Medulla oblongata (tissue), 1 donor: ENCODE measurements at regions not wholly inside any gene's neighbourhood (a gene's known extent, or its start where the extent isn't known, plus 50 kb on each side); places are given as distances from the start of the nearest gene placed in this dataset.
"Not testable (repeated sequence)": the region's sequence is repeated elsewhere in the genome, so short reads cannot be mapped to it uniquely, and the experiment has no call there.

Source experiments
- DNase-seq: peaks from one replicate; pipeline ENCODE4 v3.0.0-alpha.2; 2015; ENCODE audit errors: extremely low spot score

GRCh38 chr22:27311698-27312550 is 489.6 kb downstream of the MN1 start:
- no peak for DNase-seq

GRCh38 chr22:27312565-27312964 is 489.0 kb downstream of the MN1 start:
- DNase-seq = no peak

- no peak for DNase-seq
Measured at GRCh38 chr22:27312966-27313855, 488.3 kb downstream of the MN1 start.

- DNase-seq = no peak
Measured at GRCh38 chr22:27314276-27314807, 487.2 kb downstream of the MN1 start.

- DNase-seq = no peak
Measured at GRCh38 chr22:27315833-27316232, 485.7 kb downstream of the MN1 start.

GRCh38 chr22:27317096-27317495 is 484.5 kb downstream of the MN1 start:
- no peak for DNase-seq

GRCh38 chr22:27317971-27318428 is 483.6 kb downstream of the MN1 start:
- no peak for DNase-seq

GRCh38 chr22:27318516-27318915 is 483.0 kb downstream of the MN1 start:
- DNase-seq = no peak

GRCh38 chr22:27323661-27324060 is 477.9 kb downstream of the MN1 start:
- DNase-seq = no peak

- DNase-seq = not testable (repeated sequence)
Measured at GRCh38 chr22:27324908-27325307, 476.6 kb downstream of the MN1 start.

GRCh38 chr22:27327497-27327896 is 474.1 kb downstream of the MN1 start:
- DNase-seq = no peak

- no peak for DNase-seq
Measured at GRCh38 chr22:27327981-27328721, 473.4 kb downstream of the MN1 start.

- DNase-seq = no peak
Measured at GRCh38 chr22:27329131-27329850, 472.3 kb downstream of the MN1 start.

- no peak for DNase-seq
Measured at GRCh38 chr22:27329966-27330645, 471.4 kb downstream of the MN1 start.

- DNase-seq = peak; percentile 44
Measured at GRCh38 chr22:27331526-27332281, 469.9 kb downstream of the MN1 start.

GRCh38 chr22:27335102-27335660 is 466.4 kb downstream of the MN1 start:
- no peak for DNase-seq

- DNase-seq = no peak
Measured at GRCh38 chr22:27336151-27337090, 465.1 kb downstream of the MN1 start.

GRCh38 chr22:27337676-27338075 is 463.9 kb downstream of the MN1 start:
- no peak for DNase-seq
